Fibroblast of skin of scalp (primary cell): ENCODE measurements at regions not wholly inside any gene's neighbourhood (a gene's known extent, or its start where the extent isn't known, plus 50 kb on each side); places are given as distances from the start of the nearest gene placed in this dataset.
A peak's percentile ranks its signal among the peaks of the same experiment; 100 is the strongest.

Experiments used
- DNase-seq: peaks from one replicate; pipeline ENCODE4 v3.0.0-alpha.2; 2013

DNA sequence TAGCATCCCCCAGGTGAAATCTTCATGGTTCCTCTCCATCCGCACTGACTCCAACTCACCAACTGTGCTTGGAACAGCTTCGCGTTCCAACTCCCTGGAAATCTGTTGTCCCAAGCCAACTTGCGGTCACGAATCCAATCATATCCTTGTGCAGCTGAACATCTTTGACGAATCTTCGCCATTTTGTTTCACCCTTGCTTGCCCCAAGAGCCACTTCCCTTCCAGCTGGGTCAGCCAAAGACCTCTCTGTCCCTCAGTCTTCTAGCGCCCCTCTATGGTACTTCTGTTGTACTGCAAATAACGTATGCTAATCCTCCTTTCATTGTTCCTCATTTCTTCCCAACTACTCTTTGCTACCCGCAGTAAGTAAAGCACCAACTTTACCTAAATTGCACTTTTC, 61.0 kb upstream of the TARS1 start:
- peak; percentile 50 for DNase-seq

DNA sequence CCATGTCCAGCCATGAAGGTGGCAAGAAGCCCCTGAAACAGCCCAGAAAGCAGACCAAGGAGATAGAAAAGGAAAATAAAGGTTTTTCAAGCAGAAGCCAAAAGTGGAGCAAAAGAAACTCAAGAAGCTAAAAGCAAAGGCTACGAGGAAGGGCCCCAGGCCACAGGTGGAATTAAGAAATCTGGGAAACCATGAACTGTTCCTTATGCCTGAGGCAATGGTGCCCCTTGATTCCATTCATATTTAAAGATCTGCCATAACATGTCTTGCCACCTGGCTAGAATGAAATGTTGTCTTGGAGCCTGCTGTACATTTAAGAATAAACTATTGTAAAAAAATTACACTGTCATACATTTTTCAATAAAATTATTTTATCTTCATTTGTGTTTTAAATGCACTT, 59.5 kb upstream of the TARS1 start:
- DNase-seq: no peak
